ENCODE measurements at regions not wholly inside any gene's neighbourhood (a gene's known extent, or its start where the extent isn't known, plus 50 kb on each side); places are given as distances from the start of the nearest gene placed in this dataset.
A peak's percentile ranks its signal among the peaks of the same experiment; 100 is the strongest.

- DNase-seq, result no peak
Measured at GRCh38 chr3:42345811-42346210, 64.6 kb downstream of the LYZL4 start.

GRCh38 chr3:42340466-42340865 lies 69.9 kb downstream of the LYZL4 start:
- peak; percentile 14 for DNase-seq

GRCh38 chr3:42339321-42339720 lies 71.1 kb downstream of the LYZL4 start:
- DNase-seq, result no peak

- DNase-seq, result no peak
Measured at GRCh38 chr3:42336103-42336502, 70.1 kb upstream of the CCK start.

GRCh38 chr3:42317137-42317536 lies 51.2 kb upstream of the CCK start:
- DNase-seq, result no peak
